Tibial artery (tissue), 4 donors: ENCODE measurements at regions not wholly inside any gene's neighbourhood (a gene's known extent, or its start where the extent isn't known, plus 50 kb on each side); places are given as distances from the start of the nearest gene placed in this dataset.

Source experiments
- DNase-seq, 2 donors: peaks; one replicate each; pipeline ENCODE4 v3.0.0-alpha.2; 2019
- H3K27ac ChIP-seq, 2 donors: fragments of 200-600 bp; sonication (generic) in 1 of 2; 1 replicate in 1 of 2; 2 replicates in 1 of 2; pipeline ENCODE4 v1.5.1; 2018 to 2019; ENCODE audit warnings: mild to moderate bottlenecking in 1 of 2
- H3K27me3 ChIP-seq, 2 donors: fragments of 200-600 bp; sonication (generic) in 1 of 2; one replicate each; pipeline versions ENCODE4 v1.5.1 to v1.6.0; 2016 to 2019
- H3K36me3 ChIP-seq, 3 donors: fragments of 200-600 bp; sonication (generic) in 2 of 3; one replicate each; pipeline ENCODE4 v1.5.1; 2016 to 2019; ENCODE audit warnings: mild to moderate bottlenecking in 2 of 3
- H3K4me1 ChIP-seq, 4 donors: fragments of 200-600 bp; sonication (generic) in 2 of 4; 1 replicate in 3 of 4; 2 replicates in 1 of 4; pipeline ENCODE4 v1.5.1; 2016 to 2019
- H3K4me3 ChIP-seq, 2 donors: fragments of 200-600 bp; sonication (generic) in 1 of 2; 1 replicate in 1 of 2; 2 replicates in 1 of 2; pipeline ENCODE4 v1.5.1; 2018 to 2019; ENCODE audit warnings: mild to moderate bottlenecking in 2 of 2
- H3K9me3 ChIP-seq, 3 donors: fragments of 200-600 bp; sonication (generic) in 1 of 3; one replicate each; pipeline ENCODE4 v1.5.1; 2016 to 2019
- intact Hi-C: fragments of 100-400 bp; cut with DNase I; formaldehyde crosslinking; loops from one replicate; pipeline ENCODE4 v1.15.0; 2023; ENCODE audit warnings: low total_unique reads
- TF ChIP-seq, protein P1 (sequence below), 2 experiments: fragments of 200-600 bp in 1 of 2; fragments of 450-650 bp in 1 of 2; IDR thresholded peaks; one replicate each; pipeline ENCODE4 v1.5.1; 2017 to 2019; ENCODE audit warnings: antibody characterized with exemption in 2 of 2, mild to moderate bottlenecking in 1 of 2, moderate library complexity in 1 of 2

DNA sequence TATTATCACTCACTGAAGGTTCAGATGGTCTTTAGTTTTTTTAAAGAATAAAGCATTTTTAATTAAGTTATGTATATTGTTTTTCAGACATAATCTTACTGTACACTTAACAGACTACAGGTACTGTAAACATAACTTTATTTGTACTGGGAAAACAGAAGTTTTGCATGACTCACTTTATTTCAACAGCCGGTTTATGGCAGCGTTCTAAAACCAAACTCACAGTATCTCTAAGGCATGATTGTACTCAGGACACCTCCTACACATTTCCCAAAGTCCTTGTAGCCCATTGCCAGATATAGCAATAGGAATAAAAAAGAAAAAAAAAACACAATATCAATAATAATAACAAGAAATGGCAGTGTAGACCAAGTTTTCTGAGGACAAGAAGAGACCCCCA lies 1341.4 kb downstream of the FSCB start:
- Histone ChIP-seq H3K36me3 (no peaks in the 10 kb centered on the region), H3K27me3 (no peaks in the 10 kb centered on the region), H3K27ac (no peak overlapping the region), H3K9me3 (no peaks in the 10 kb centered on the region), H3K4me3 (no peak overlapping the region), H3K4me1 (no peaks in the 10 kb centered on the region)
- TF ChIP-seq, protein P1, sequence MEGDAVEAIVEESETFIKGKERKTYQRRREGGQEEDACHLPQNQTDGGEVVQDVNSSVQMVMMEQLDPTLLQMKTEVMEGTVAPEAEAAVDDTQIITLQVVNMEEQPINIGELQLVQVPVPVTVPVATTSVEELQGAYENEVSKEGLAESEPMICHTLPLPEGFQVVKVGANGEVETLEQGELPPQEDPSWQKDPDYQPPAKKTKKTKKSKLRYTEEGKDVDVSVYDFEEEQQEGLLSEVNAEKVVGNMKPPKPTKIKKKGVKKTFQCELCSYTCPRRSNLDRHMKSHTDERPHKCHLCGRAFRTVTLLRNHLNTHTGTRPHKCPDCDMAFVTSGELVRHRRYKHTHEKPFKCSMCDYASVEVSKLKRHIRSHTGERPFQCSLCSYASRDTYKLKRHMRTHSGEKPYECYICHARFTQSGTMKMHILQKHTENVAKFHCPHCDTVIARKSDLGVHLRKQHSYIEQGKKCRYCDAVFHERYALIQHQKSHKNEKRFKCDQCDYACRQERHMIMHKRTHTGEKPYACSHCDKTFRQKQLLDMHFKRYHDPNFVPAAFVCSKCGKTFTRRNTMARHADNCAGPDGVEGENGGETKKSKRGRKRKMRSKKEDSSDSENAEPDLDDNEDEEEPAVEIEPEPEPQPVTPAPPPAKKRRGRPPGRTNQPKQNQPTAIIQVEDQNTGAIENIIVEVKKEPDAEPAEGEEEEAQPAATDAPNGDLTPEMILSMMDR (IDR thresholded peaks at IDR 0.05), result no peak
- intact Hi-C loops, result no loop called here
- DNase-seq, result no peak

DNA sequence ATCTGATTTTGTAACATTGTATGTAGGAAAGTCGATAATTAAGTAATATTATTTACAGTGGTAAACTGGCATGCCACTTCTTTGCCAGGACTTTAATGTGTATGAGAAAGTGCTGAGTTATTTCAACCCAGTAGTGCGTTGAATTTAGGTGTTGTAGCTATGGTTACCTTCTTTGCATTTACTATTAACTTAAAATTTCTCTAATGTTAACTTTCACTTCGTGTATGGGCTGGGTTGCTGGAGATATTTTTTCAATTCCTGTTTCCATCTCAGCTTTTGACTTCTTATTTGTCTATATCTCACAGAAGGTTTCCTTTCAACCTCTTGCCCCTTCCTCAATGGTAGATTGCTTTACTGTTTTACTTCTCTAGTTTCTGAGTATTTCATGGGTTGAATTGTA lies 1345.6 kb downstream of the FSCB start:
- no peaks in the 10 kb centered on the region for H3K9me3 ChIP-seq
- no peaks in the 10 kb centered on the region for H3K36me3 ChIP-seq
- TF ChIP-seq, protein P1 (IDR thresholded peaks at IDR 0.05), result no peak
- intact Hi-C loops, result no loop called here
- H3K27me3 ChIP-seq, result no peaks in the 10 kb centered on the region
- H3K4me1 ChIP-seq, result no peaks in the 10 kb centered on the region
- no peak for DNase-seq
- no peak overlapping the region for H3K4me3 ChIP-seq
- H3K27ac ChIP-seq, result no peak overlapping the region

DNA sequence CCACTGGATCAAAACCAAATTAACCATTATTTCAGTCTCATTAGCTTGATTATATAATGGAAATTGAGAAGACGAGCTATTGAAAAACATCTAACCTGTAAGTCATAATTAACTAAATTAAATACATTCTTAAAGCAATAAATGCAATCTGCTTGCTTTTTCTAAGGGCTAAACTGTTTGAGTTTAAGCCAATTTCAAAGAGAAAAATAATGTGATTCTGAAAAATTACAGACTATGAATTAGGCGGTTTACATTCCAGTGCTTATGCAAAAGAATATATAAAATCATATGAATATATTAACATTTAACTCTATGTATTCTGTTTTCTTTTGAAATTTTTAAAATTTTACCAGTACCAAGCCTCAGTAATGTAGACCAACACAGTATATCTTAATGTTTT lies 1349.4 kb downstream of the FSCB start:
- Histone ChIP-seq H3K36me3 (no peaks in the 10 kb centered on the region), H3K9me3 (no peaks in the 10 kb centered on the region), H3K27ac (no peak overlapping the region), H3K27me3 (no peaks in the 10 kb centered on the region), H3K4me3 (no peak overlapping the region), H3K4me1 (no peaks in the 10 kb centered on the region)
- intact Hi-C loops, result no loop called here
- TF ChIP-seq, protein P1 (IDR thresholded peaks at IDR 0.05), result no peak
- DNase-seq, result no peak

DNA sequence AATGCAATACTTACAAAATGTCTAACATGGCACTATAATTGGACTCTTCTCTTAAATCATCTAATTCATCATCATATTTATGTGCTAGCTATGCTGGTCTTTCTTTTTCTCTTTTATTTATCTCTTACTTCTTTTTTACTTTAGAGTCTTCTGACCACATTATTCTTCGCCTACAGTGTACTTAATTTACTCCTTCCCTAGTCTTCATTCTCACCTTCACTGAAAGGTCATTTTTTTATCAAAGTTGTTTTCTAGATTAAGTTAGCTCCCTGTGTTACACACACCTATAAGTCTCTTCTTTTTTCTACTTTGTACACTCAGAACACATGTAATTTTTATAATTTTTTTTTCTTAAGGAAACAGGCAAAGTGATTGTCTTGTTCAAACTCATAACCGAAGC lies 1351.2 kb downstream of the FSCB start:
- TF ChIP-seq, protein P1 (IDR thresholded peaks at IDR 0.05), result no peak
- no peak for DNase-seq
- intact Hi-C loops, result no loop called here
- Histone ChIP-seq H3K27me3 (no peaks in the 10 kb centered on the region), H3K4me3 (no peak overlapping the region), H3K36me3 (no peaks in the 10 kb centered on the region), H3K27ac (no peak overlapping the region), H3K4me1 (no peaks in the 10 kb centered on the region), H3K9me3 (no peaks in the 10 kb centered on the region)

DNA sequence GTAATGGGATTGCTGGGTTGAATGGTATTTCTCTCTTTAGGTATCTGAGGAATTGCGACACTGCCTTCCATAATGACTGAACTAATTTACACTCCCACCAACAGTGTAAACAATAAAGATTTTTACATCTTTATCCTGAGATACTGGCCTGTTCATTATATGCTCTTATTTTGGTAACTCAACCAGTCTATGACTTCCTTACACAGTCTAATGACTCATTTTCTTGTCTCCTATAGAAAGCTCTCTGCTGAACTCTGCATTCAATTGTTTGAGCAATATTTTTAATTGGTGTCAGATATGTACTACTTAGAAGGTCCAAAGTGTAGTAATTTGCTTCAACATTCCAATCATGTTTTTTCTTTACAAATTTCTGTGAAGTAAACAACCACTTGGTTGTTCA lies 1351.8 kb downstream of the FSCB start:
- intact Hi-C loops, result no loop called here

DNA sequence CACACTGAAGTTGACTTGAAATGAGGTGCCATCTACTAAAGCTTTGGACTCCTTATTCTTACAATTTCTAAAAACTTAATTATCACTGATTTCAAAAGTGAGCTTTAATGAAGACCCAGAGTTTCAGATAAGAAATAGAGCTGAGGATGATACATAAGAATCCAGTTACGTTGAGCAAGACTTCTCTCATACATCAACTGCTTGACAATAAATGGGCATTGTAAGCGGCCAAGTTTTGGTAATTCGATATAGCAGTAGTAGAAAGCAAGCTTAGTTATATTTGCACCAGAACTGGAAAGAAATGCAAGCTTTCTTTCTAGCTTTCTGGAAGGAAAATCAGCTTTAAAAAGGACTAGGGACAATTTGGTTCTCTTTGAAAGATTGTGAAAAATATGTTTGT lies 1359.6 kb downstream of the FSCB start:
- no peak overlapping the region for H3K4me3 ChIP-seq
- TF ChIP-seq, protein P1 (IDR thresholded peaks at IDR 0.05), result no peak
- H3K27me3 ChIP-seq, result no peaks in the 10 kb centered on the region
- no peak overlapping the region for H3K27ac ChIP-seq
- no peak for DNase-seq
- intact Hi-C loops, result no loop called here
- no peaks in the 10 kb centered on the region for H3K4me1 ChIP-seq
- no peaks in the 10 kb centered on the region for H3K36me3 ChIP-seq
- no peaks in the 10 kb centered on the region for H3K9me3 ChIP-seq

More for the DNA sequence above, 1351.8 kb downstream of the FSCB start:
- no peaks in the 10 kb centered on the region for H3K4me1 ChIP-seq
- no peaks in the 10 kb centered on the region for H3K9me3 ChIP-seq
- H3K27ac ChIP-seq, result no peak overlapping the region
- DNase-seq, result no peak
- TF ChIP-seq, protein P1 (IDR thresholded peaks at IDR 0.05), result no peak
- no peak overlapping the region for H3K4me3 ChIP-seq
- no peaks in the 10 kb centered on the region for H3K36me3 ChIP-seq
- H3K27me3 ChIP-seq, result no peaks in the 10 kb centered on the region
